ENCODE measurements at regions not wholly inside any gene's neighbourhood (a gene's known extent, or its start where the extent isn't known, plus 50 kb on each side); places are given as distances from the start of the nearest gene placed in this dataset.

GRCh38 chr6:80425089-80425823 is 318.8 kb downstream of the BCKDHB start:
- TF ChIP-seq CTCF (IDR thresholded peaks at IDR 0.05) = no peak
- TF ChIP-seq POLR2AphosphoS5 (IDR thresholded peaks at IDR 0.05) = no peak
